C4-2B (cell line): ENCODE measurements at regions not wholly inside any gene's neighbourhood (a gene's known extent, or its start where the extent isn't known, plus 50 kb on each side); places are given as distances from the start of the nearest gene placed in this dataset.
"Not testable (repeated sequence)": the region's sequence is repeated elsewhere in the genome, so short reads cannot be mapped to it uniquely, and the experiment has no call there.

ENCODE experiments used
- H3K27ac ChIP-seq: fragments of 450-650 bp; 2 replicates; pipeline ENCODE4 v1.5.1; 2017
- ZFX ChIP-seq: fragments of 450-650 bp; IDR thresholded peaks from 2 replicates; pipeline ENCODE4 v1.6.1; 2017
- TF ChIP-seq, protein P1 (sequence below): fragments of 450-650 bp; conservative IDR thresholded peaks from 2 replicates; pipeline ENCODE4 v1.5.1; 2017; ENCODE audit warnings: mild to moderate bottlenecking

DNA sequence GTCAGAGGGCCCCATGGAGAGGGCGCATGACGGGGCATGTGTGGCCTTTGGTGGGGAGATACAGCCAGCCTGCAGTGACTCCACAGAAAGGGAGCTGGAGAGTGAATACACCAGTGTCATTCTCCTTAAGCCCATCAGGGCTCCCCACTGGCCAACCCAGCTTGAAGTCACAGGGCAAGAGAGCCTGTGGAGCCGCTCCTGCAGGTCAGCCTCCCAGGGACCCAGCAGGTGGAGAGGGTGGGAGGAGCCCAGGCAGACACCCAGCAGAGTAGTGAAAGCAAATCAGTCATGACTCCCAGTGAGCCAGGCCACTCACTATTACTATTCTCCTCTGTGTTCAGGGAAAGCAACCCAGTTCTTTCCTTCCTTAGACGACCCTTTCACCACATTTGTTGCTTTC, 110.0 kb upstream of the CPM start:
- TF ChIP-seq, protein P1, sequence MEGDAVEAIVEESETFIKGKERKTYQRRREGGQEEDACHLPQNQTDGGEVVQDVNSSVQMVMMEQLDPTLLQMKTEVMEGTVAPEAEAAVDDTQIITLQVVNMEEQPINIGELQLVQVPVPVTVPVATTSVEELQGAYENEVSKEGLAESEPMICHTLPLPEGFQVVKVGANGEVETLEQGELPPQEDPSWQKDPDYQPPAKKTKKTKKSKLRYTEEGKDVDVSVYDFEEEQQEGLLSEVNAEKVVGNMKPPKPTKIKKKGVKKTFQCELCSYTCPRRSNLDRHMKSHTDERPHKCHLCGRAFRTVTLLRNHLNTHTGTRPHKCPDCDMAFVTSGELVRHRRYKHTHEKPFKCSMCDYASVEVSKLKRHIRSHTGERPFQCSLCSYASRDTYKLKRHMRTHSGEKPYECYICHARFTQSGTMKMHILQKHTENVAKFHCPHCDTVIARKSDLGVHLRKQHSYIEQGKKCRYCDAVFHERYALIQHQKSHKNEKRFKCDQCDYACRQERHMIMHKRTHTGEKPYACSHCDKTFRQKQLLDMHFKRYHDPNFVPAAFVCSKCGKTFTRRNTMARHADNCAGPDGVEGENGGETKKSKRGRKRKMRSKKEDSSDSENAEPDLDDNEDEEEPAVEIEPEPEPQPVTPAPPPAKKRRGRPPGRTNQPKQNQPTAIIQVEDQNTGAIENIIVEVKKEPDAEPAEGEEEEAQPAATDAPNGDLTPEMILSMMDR, result no peak
- TF ChIP-seq ZFX, result no peak
- H3K27ac ChIP-seq, result no peak overlapping the region

DNA sequence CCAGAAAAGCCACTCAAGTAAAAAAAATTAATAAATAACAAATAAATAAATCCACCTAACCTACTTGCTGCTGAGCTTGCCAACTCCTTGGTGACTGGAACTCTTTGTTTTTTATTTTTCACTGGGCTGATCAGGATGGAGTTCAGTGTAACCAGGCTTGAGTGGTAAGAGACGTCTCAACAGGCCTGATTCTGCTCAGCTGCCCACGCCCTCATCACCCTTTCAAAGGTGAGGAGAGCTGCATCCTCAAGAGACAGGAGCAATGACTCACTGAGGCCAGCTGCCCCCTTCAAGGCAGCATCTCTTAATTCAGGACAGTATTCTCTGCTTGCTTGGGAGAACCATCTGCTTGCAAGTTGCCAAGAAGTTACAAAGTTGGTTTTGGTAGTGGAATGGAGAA, 111.9 kb upstream of the CPM start:
- H3K27ac ChIP-seq, result no peak overlapping the region
- TF ChIP-seq ZFX, result no peak
- TF ChIP-seq, protein P1, result no peak

GRCh38 chr12:69045430-69045829, 112.5 kb upstream of the CPM start:
- no peak for TF ChIP-seq ZFX
- TF ChIP-seq, protein P1, result no peak
- no peak overlapping the region for H3K27ac ChIP-seq

- TF ChIP-seq ZFX, result no peak
- H3K27ac ChIP-seq, result no peak overlapping the region
These were observed 113.4 kb upstream of the CPM start for GRCh38 chr12:69046363-69046762.

DNA sequence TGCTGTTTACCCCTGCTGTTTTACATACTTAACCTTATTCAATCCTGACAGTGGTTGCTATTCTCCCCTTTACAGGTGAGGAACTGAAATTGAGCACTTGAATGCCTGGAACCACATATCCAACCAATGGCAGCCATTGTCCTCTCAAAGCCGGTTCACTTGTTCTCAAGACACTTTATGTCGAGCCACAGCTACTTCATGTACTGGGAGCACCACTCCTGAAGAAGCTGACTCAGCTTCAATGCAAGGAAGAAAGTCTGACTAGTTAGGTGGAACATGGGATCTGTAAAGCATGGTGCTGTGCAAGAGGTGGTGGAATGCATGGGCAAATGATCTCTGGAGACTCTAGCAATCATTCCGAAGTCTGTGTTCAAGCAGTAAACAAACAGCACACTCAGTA, 113.9 kb upstream of the CPM start:
- no peak for TF ChIP-seq ZFX
- TF ChIP-seq, protein P1, result no peak
- H3K27ac ChIP-seq, result no peak overlapping the region

GRCh38 chr12:69047990-69048389, 115.0 kb upstream of the CPM start:
- no peak for TF ChIP-seq ZFX
- TF ChIP-seq, protein P1, result no peak
- no peak overlapping the region for H3K27ac ChIP-seq

GRCh38 chr12:69049855-69050254, 116.9 kb upstream of the CPM start:
- H3K27ac ChIP-seq, result not testable (repeated sequence)

DNA sequence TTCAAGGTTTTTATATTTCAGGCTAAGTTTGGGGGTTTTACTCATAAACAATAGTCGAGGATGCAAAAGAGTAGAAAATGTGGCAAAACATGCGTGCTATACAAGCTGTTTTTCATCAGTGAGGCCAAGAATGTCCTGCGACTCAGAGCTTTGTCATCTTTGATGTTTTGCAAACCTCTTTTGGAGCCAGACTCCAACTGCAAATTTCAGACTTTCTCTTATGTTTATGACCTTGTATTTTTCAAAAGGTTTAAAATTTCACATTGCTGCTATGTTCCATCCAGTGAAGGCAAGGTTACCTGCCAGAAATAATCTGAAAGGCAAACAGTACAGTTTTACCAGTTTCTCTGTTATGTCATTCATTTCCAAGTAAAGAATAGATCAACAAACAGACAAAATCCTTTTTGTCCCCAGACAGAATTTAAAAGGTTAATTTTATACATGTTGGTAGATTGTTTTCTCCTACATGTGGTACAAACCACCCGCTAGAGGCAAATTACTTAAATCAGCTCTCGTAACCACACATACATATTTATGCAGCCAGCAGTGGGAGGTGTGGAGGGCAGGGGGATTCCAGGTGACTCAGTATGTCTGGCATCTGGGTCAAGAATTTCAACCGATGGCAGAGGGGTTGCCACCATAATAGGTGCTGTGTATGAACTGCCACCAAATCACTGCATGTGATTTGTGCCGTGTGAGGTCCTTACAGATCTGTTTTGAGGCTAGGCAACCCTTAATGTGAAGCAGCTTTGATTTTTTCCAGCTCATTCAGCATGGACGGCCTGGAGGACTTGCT, 119.8 kb upstream of the CPM start:
- TF ChIP-seq, protein P1, result no peak
- TF ChIP-seq ZFX, result no peak
- no peak overlapping the region for H3K27ac ChIP-seq
